CD4-positive, alpha-beta T cell treated with Interleukin-10 for 1 hour (primary cell): ENCODE measurements at regions not wholly inside any gene's neighbourhood (a gene's known extent, or its start where the extent isn't known, plus 50 kb on each side); places are given as distances from the start of the nearest gene placed in this dataset.
"Not testable (repeated sequence)": the region's sequence is repeated elsewhere in the genome, so short reads cannot be mapped to it uniquely, and the experiment has no call there.

Experiments used
- DNase-seq: peaks from one replicate; pipeline ENCODE4 v3.0.0-alpha.2; 2020

DNA sequence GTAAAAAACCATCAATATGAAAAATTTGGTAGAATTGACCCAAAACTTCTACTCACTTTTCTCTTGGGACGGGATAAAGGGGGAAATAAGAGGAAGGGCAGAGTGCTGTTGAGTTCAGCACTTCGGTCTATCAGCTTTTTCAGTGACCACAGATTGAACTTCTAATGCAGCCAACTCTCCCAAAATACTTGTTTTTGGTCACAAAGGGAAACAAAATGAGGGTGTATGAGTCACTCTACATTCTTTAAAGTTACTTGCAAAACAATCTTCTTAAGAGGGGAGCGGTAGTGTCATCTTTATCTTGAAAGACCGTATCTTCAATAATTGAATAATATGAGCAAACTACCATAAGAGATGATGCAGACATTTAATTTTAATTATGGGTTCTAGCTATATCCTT is 661.3 kb downstream of the CD109 start:
- no peak for DNase-seq

DNA sequence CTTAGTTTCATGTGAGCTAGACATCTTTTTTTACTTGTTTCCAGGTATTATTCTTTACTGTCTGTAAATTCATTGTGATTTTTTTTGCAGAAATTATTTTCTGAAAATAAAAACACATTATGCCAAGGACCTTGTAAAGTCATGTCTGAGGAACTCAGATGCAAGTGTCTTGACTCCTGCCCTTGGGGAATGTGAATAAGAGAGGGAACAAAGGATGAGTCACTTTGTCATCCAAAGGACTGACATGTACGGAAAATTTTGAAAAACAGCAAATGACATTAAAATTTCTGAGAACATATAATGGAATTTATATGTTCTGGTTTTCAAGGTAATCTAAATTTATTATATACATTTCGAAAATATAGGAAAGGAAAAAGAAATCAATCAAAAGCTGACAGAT is 660.4 kb downstream of the CD109 start:
- DNase-seq: no peak

DNA sequence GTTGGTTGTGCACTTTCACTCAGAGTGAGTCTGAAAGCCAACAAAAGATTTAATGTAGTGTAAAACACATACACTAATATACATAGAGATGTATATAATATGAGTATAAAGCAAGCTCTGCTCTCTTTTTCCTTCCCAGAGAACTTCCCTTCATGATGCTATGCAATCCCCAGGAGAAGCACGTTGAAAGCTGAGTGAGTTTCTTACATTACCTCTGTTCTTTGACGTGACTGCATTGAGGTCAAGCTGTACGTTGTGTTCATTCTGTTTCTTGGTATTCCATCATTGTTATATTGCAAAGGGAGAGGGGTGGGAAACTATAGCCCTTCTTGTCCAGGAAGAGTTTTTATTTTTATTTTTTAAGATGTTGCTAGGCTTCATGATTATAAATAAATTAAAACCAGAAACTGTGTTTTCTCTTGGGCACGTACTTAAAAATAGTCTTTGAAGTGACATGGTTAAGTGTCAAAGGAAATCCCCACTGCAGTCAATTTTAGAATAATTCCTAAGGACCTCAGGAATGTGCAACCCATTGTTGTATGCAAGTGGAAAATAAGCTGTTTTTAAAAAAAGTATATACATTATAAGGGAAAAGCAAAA is 651.0 kb downstream of the CD109 start:
- DNase-seq: no peak

DNA sequence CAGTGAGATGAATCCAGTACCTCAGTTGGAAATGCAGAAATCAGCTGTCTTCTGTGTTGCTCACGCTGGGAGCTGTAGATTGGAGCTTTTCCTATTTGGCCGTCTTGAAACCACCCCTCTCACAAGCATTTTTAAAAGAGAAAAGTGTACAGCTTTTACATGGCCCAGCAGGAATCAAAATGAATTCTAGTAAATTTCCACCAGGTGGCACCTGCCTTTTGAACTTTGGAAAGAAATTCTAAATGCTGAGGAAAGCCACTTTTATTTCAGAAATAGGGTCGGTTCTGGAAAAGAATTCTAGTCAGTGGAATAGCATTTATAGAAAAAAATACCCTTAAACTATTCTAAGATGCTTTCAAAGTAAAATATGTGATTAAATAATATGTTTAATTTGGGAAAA is 647.8 kb downstream of the CD109 start:
- DNase-seq: no peak

DNA sequence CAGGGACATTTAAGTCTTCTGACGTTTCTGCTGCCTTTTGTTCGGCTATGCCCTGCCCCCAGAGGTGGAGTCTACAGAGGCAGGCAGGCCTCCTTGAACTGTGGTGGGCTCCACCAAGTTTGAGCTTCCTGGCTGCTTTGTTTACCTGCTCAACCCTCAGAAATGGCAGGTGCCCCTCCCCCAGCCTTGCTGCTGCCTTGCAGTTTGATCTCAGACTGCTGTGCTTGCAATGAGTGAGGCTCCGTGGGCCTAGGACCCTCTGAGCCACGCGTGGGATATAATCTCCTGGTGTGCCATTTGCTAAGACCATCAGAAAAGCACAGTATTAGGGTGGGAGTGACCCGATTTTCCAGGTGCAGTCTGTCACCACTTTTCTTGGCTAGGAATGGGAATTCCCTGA is 647.3 kb downstream of the CD109 start:
- not testable (repeated sequence) for DNase-seq

DNA sequence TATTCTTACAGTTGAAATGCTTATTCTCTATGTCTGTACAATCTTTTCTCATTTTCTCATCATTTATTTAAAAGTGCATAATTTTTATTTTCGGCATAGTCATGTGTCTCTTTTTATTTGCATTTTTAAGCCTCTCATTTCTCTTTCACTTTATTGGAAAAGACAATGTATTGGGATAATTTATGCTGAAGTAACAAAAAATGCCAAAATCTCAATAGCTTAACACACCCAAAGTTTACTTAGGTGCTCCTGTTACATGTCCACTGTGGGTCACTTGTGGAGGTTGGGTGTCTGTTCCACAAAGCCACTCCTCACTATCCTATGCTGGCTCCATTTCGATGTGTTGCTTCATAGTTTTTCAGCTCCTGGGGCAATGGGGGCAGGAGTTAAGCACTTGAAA is 638.7 kb downstream of the CD109 start:
- DNase-seq: no peak

DNA sequence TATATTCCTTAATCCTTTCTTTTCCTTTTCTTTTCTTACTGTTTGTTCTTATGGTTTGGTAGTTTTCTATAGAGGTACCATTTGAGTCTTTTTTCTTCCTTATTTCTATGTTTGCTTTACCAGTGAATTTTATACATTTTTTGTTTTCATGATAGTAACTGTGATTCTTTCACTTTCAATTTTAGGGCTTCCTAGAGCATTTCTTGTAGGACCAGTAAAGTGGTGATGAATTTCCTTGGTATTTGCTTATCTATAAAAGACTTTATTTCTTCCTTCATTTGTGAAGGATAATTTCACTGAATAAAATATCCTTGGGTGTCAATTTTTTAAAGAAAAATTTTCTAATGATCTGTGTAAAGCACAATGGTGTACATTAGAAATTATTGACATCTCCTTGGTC is 637.4 kb downstream of the CD109 start:
- DNase-seq: no peak

DNA sequence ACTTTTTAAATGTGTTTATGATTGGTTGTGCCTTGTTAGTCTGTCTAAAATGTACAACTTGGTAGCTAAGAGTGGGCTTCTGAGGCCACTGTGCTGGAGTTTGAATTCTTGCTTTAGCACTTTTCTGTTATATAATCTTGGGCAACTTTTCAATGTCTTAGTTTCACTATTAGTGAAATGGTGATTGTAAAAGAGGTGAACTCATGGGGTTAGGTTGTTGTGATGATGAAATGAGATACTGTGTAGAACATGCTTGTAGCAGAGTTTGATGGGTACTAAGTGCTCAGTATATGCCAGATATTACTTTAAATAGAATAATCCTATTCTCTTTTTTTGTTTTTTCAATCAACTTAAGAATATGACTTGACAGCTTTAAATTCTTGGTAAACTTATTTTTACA is 624.7 kb downstream of the CD109 start:
- DNase-seq: no peak

DNA sequence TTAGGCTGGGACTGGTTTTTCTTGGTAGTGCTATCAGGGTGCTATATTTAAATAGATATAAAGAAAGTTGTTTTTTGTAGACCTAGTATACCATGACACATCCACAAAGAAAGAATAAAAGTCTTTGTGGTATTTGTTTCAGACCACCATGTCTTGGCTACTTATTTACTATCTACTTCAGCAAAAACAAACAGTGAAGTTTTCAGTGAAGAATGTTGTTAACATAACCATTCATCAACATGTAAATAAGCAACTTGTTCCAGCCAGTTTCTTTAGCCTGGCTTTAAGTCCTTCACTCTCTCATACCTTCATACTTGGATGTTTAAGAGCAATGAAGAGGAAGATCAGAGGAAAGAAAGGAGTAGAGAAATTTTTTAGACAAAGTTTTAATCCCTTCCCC is 624.1 kb downstream of the CD109 start:
- DNase-seq: no peak

- no peak for DNase-seq
Measured at GRCh38 chr6:74319292-74319691, 623.3 kb downstream of the CD109 start.

DNA sequence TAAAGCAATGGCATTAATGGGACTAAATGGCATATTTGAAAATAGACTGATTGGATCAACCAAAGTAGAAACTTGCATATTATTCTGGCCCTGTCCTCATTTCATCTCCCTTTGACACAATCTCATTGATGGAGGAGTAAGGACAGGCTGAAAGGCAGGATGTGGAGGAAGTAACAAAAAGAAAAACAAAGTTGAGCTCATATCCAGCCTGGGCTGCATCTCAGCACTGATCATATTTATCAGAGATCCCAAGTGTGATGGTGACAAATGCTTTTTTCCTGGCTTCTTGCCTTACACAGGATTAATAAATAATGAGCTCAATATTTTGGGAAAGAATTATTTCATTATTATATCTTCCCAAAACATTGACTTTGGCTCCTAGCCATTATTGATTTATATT is 622.7 kb downstream of the CD109 start:
- no peak for DNase-seq

GRCh38 chr6:74312081-74312480 is 616.1 kb downstream of the CD109 start:
- DNase-seq: no peak

DNA sequence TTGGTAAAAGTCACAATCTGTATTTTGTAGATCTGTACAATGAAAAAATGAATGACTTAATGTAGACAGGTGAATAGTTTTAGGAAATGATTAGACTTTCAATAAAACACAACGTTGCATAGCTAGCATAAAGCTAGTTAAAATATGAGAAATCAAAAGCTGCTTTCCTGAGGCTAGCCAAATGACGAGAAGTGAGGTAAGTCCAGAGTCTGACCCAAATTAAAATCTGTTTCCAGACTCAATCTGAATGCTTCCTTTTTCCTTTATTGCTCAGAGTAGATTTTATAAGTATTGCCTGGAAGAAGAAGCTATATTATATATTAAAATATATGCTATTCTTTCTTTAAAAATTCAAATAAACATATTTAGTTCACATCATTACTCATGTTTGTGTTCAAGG is 615.4 kb downstream of the CD109 start:
- no peak for DNase-seq

GRCh38 chr6:74289884-74290283 is 593.9 kb downstream of the CD109 start:
- DNase-seq: no peak

DNA sequence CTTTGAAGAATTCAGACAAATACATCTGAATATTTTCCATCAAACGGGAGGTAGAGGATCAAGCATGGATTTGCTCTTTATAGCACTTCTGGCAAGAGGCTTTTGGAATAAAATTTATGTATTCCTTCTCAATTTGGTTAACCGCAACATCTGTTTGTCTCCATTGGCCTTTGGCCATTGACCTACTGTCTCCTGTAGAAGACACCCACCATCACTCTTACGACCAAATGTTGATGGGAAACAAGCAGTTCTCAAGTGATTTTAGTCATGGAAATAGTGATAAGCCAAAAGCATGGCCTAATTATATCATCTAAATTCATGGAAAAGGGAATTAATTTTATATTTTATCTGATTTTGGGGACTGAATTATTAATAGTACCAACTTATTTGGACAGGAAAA is 591.9 kb downstream of the CD109 start:
- DNase-seq: no peak

- no peak for DNase-seq
Measured at GRCh38 chr6:74287441-74287840, 591.4 kb downstream of the CD109 start.

DNA sequence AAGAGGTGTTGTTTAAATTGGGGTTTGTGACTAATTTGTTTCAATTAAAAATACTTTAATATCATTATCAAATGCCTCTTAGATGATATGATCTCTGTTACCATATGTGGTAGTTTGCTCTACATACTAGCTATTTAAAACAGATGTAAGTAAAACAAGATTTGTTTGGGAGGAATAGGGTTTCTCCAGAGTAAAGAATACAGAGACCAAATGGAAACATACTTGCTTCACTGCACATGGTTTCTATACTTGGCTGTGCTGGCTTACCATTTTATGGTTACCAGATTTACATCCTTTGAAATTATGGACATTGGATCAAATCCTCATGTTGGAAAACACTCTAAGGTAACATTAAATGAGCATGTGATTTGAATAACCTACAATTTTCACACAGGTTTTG is 588.3 kb downstream of the CD109 start:
- DNase-seq: no peak

- DNase-seq: no peak
Measured at GRCh38 chr6:74283532-74283931, 587.5 kb downstream of the CD109 start.

- no peak for DNase-seq
Measured at GRCh38 chr6:74282143-74282689, 586.2 kb downstream of the CD109 start.

- no peak for DNase-seq
Measured at GRCh38 chr6:74280130-74280692, 584.2 kb downstream of the CD109 start.

GRCh38 chr6:74277777-74278186 is 581.8 kb downstream of the CD109 start:
- no peak for DNase-seq

- no peak for DNase-seq
Measured at GRCh38 chr6:74273541-74273940, 577.5 kb downstream of the CD109 start.

GRCh38 chr6:74269600-74269858 is 573.5 kb downstream of the CD109 start:
- no peak for DNase-seq

GRCh38 chr6:74268815-74269599 is 573.0 kb downstream of the CD109 start:
- DNase-seq: no peak

DNA sequence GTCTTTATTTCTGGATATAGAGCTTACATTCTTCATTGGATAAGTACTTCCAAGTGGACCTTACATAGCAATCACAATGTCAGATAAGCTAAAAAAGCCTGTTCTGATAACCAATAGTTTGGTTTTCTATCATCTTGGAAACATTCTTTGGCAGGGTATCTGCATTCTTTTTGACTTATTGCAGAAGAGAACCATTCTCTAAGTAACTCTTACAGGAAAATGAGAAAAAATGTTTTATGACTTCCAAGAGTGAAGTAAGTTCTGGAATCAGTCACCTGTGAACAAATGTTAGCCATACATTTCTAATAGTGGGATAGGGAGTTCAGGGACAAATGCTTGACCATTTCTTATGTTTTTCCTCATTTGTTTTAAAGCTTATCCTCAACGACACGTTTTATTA is 564.0 kb downstream of the CD109 start:
- no peak for DNase-seq
